NCI-H2171 (cell line): ENCODE measurements at regions not wholly inside any gene's neighbourhood (a gene's known extent, or its start where the extent isn't known, plus 50 kb on each side); places are given as distances from the start of the nearest gene placed in this dataset.

Experiments used
- DNase-seq: peaks from one replicate; lab custom pipeline; 2025; lab: John Stamatoyannopoulos, UW

DNA sequence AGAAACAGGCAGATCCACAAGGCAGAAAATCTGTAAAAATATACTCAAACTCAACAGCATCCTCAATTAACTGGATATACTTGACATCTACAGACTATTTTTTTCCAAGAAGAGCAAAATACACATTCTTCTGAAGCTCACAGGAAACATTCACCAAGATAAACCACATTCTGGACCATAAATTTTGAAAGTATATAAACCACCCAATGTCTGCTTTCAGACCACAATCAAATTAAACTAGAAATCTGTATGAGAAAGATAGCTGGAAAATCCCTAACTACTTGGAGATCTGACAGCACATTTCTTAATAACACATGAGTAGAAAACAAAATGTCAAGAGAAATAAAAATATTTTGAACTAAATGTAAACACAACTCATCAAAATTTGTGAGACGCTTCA is 195.5 kb downstream of the ERMARD start:
- no peak for DNase-seq

DNA sequence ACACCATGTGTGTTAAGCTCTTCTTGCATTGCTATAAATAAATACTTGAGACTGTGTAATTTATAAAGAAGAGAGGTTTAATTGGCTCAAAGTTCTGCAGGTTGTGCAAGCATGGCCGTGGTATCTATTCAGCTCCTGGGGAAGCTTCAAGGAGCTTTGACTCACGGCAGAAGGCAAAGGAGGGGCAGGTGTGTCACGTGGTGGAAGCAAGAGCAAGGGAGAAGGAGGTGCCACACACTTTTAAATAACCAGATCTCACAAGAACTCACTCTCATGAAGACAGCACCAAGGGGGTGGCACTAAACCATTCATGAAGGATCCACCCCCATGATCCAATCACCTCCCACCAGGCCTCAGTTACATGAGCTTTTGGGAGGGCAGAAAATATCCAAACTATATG is 193.7 kb downstream of the ERMARD start:
- DNase-seq, result no peak

- DNase-seq, result no peak
Observed at GRCh38 chr6:169944415-169944814, 193.0 kb downstream of the ERMARD start.

DNA sequence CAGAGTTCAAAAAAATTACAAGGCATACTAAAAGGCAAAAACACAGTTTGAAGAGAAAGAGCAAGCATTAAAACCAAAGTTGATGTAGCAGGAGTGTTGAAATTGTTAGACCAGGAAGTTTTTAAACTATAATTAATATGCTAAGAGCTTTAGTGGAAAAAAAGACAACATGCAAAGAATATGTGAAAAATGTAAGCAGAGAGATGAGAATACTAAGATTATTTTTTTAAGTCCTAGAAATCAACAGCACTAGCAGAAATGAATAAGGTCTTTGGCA is 192.6 kb downstream of the ERMARD start:
- DNase-seq, result no peak

DNA sequence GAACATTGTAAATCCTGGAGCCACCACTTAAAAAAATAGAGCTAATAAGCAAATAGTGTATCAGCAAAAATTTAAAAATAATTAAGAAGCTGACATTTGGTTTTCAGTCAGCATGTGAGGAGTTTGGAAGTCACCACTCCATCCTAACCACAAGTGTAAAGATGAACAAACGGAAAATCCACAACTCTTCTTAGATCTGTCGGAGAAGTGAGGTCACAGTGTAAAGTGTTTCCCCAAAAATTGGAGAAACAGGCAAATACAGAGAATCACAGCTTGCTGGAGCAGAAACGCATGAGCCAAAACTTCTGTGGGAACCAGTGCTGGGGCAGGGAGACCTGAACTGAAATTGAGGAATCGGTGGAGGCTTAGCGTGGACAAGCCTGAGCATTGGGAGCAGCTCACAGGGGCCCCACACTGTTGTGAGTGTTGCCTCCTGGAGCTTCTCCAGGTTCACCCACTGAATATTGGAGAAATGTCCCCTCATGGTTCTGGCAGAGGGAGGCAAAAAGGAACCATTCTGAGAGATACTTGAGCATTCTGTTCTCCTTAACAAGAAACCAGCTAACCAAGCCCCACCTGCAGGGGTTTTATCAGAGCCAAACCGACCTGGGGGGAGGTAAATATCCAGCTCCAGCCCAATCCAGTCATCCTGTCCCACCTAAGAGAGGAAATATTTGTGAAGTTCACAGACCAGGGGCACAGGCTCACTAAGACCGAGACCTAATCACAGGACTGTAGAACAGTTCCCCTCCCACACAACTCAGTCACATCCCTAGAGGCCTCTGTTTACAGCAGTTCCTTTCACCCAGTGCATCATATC is 192.0 kb downstream of the ERMARD start:
- no peak for DNase-seq

- no peak for DNase-seq
Observed at GRCh38 chr6:169942173-169942572, 190.8 kb downstream of the ERMARD start.

GRCh38 chr6:169940481-169941271 is 189.3 kb downstream of the ERMARD start:
- no peak for DNase-seq

GRCh38 chr6:169939554-169940164 is 188.2 kb downstream of the ERMARD start:
- DNase-seq, result no peak

DNA sequence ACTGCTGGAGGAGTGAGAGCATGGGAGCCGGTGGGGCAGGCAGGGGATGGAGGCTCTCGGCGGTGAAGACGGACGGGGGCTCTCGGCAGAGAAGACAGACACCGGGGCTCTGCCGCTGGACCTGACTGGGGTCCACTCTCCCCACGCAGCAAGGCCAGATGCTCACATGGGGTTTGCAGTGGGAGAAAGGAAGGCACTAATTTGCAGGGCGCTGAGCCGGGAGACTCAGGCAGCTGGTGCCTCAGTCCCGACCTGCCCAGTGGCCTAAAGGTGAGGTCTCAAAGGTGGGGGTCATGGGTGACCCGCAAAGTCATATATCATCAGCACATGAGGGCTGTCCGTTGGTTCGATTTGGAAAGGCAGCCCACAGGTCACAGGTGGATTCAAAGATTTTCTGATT is 187.3 kb downstream of the ERMARD start:
- DNase-seq, result no peak

DNA sequence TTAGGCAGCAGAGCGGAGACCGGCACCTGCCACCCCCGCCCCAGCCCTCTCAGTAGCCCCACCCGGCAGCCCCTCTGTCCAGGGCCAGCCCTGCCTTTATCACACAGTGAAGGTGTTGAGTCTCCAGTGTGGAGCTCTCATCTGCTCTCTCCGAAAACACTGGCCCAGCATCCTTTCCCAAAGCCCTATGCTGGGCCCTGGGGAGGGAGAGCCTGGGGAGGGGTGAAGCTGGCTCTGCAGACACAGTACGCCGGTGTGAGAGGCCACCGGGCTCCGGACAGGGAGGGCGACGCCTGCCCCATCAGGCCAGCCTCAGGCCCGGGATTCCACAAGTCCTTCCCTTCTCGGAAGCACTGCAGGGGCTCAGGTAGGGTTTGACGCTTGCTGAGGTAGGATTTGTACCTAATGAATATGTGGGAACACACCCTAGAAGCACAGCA is 186.9 kb downstream of the ERMARD start:
- no peak for DNase-seq

DNA sequence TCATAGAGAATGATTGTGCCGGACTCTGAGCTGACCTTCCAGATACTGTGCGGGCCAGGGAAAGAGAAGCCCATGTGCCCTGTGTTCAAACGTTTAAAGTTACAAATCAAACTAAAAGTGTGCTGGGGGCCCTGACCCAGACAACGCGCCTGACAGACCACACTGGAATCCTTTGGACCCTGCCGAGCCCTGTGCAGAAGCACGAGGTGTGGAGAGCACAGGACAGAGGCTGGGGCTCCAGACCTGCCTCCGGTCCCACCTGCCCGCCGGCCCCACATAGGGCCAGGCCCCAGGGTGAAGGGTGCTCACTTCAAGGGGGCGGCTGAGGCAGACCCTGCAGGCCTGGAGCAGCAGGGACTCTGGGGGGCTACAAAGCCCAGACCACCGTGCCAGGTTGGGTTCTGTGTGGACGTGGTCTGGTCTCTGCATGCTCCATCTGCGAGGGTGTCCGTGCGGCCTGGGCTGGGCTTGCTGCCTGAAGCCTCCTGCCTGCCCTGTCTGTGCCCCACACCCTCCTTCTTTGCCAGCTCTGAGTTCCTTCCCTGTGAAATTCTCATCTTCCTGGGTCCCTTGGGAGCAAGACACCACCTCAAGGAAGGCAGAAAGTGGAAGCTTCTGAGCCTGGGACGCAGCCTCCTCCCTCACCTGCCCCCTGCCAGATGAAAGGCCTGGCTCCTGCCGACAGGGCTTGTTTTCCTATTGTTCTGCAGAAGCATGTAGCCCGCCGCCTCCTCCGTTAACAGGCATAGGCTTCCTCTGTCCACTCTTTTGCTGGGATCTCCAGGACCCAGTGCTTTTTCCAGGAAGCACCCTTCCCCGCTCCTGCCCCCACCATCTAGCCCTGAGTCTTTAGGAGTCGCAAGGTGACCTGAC is 186.2 kb downstream of the ERMARD start:
- DNase-seq, result no peak

- no peak for DNase-seq
Observed at GRCh38 chr6:169936355-169936975, 185.0 kb downstream of the ERMARD start.

DNA sequence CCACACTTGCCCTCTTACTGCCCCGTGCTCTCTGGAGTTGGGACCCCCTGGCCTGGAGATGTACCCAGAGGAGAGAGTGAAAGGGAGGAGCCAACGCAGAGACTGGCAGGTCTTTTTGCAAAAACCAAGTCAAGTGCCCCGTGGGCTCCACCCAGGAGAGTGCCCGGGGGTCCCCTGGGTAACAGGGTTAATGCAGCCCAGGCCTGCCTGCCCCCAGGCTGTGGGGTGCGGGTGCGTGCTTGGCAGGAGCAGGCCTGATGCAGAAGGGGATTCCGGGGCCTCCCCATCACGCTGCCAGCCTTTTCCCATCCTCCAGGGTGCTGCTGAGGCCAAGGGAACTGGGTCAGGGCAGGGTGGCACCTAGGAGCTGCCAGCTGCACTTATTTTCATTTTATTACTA is 184.4 kb downstream of the ERMARD start:
- DNase-seq, result no peak

- DNase-seq, result no peak
Observed at GRCh38 chr6:169935348-169935718, 183.9 kb downstream of the ERMARD start.

GRCh38 chr6:169934699-169935347 is 183.4 kb downstream of the ERMARD start:
- DNase-seq, result no peak

DNA sequence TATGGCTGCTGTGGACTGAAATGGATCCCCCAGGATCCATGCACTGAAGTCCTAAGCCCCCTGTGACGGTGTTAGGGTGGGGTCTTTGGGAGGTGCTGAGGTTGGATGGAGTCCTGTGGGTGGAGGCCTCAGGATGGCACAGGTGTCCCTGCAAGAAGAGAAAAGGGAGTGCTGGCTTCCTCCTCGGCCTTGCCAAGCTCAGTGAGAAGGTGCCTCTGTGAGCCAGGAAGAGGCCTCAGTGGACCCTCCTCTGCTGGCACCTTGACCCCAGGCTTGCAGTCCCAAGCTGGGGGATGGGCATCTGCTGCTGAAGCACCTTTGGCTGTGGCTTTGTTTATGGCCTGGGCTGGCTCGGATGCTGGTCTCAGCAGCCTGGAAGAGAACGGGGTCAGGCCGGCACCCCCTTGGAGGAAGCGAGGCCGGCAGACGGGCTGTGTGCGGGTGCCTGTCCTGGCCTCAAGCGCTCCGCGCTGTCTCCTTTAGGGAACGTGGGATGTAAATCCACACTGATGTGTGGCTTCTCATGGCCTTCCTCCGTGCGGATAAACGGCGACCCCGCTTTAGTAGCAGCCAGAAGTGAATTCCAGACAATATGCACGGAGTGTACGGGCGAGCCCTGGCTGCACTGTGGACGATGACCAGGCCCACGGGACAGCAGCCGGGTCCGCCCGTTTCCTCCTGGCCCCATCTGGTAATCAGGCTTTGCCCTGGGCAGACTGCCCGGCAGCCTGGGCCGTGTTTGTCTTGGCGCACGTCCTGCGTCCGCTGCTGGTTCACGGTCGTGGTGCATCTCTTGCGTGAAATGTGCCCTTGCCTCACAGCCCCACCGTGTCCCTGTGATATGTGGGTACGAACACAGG is 182.6 kb downstream of the ERMARD start:
- no peak for DNase-seq

- no peak for DNase-seq
Observed at GRCh38 chr6:169933251-169933821, 181.9 kb downstream of the ERMARD start.

DNA sequence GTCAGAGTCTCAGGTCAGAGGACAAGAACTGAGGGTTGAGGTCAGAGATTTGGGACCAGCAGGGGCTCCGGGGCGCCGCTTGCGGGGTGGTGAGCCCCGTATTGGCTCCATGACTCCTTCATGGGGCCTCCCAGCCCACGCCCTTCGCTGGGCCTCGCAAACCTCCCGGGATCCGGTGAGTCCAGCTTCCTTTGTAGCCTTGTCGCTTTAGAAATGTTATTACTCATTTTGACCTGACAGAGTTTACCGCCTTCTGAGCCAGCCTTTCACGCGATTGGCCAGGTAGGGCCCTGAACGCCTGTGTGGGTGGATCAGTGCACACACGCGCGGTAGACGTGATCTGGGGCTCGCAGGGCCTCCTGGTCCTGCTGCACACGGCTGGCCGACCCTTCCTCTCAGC is 181.1 kb downstream of the ERMARD start:
- no peak for DNase-seq

- DNase-seq, result no peak
Observed at GRCh38 chr6:169931261-169931660, 179.8 kb downstream of the ERMARD start.

GRCh38 chr6:169930799-169931198 is 179.4 kb downstream of the ERMARD start:
- no peak for DNase-seq
